Activated T-helper 17 cell treated with anti-CD3 and anti-CD28 coated beads, Interleukin-2, amount 50 U/mL, for 72 hours (primary cell): ENCODE measurements at regions not wholly inside any gene's neighbourhood (a gene's known extent, or its start where the extent isn't known, plus 50 kb on each side); places are given as distances from the start of the nearest gene placed in this dataset.
A peak's percentile ranks its signal among the peaks of the same experiment; 100 is the strongest.

Source experiments
- ATAC-seq: fragments of 150-1000 bp; cut with Tn5 transposase; replicated peaks from 2 replicates; pipeline ENCODE4 v1.10.0; 2021; ENCODE audit warnings: mild to moderate bottlenecking, moderate library complexity
- H3K27ac Mint-ChIP-seq: one replicate; pipeline ENCODE4 v1.8.0; 2022; ENCODE audit warnings: mixed read lengths
- H3K27me3 Mint-ChIP-seq: one replicate; pipeline ENCODE4 v1.8.0; 2022; ENCODE audit warnings: mixed read lengths
- H3K36me3 Mint-ChIP-seq: one replicate; pipeline ENCODE4 v1.8.0; 2022; ENCODE audit warnings: low read depth, mild to moderate bottlenecking, mixed read lengths
- H3K4me1 Mint-ChIP-seq: one replicate; pipeline ENCODE4 v1.8.0; 2022; ENCODE audit warnings: mixed read lengths
- H3K4me3 Mint-ChIP-seq: one replicate; pipeline ENCODE4 v1.8.0; 2022; ENCODE audit warnings: mild to moderate bottlenecking, mixed read lengths
- H3K9me3 Mint-ChIP-seq: one replicate; pipeline ENCODE4 v1.8.0; 2022; ENCODE audit warnings: mixed read lengths

DNA sequence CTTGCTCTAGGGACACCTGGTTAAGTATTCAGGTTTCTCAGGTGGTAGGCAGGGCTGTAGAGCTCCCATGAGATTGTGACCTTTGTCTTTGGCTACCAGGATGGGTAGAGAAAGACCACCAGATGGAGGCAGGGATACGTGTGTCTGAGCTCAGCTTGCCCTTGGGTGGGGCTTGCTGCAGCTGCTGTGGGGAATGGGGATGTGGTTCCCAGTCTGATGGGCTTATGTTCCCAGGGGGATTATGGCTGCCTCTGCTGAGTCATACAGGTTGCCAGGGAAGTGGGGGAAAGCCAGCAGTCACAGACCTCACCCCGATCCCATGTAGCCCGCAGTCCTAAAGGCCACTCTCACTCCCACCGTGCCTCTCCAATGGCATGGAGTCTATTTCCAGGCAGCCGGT lies 659.9 kb upstream of the KLF12 start:
- Mint-ChIP-seq H3K27me3 (peaks cover 26% of the 10 kb centered on the region), H3K9me3 (peaks cover 5% of the 10 kb centered on the region), H3K36me3 (no peaks in the 10 kb centered on the region), H3K27ac (no peak overlapping the region), H3K4me3 (no peak overlapping the region), H3K4me1 (no peaks in the 10 kb centered on the region)
- ATAC-seq: no peak

DNA sequence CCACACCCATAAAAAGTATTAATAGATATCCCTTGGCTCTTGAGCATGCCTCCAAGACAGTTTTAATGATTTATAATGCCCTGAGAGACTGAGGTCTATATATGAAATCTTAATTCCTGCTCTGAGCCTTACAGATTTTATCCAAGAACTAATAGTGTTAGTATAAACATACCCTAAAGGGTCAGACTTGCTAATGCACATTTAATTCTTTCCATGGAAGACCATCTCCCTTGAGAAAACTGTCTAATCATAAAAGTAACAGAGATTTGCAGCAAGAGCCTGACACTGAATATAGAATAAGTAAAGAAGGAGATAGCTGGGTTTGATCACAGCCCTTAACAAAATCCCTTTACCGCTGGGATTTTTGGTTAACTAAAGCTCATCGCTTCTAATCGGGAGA lies 650.8 kb upstream of the KLF12 start:
- no peaks in the 10 kb centered on the region for H3K36me3 Mint-ChIP-seq
- H3K27ac Mint-ChIP-seq: no peak overlapping the region
- no peak overlapping the region for H3K4me3 Mint-ChIP-seq
- no peaks in the 10 kb centered on the region for H3K9me3 Mint-ChIP-seq
- no peaks in the 10 kb centered on the region for H3K27me3 Mint-ChIP-seq
- ATAC-seq: no peak
- H3K4me1 Mint-ChIP-seq: no peaks in the 10 kb centered on the region

DNA sequence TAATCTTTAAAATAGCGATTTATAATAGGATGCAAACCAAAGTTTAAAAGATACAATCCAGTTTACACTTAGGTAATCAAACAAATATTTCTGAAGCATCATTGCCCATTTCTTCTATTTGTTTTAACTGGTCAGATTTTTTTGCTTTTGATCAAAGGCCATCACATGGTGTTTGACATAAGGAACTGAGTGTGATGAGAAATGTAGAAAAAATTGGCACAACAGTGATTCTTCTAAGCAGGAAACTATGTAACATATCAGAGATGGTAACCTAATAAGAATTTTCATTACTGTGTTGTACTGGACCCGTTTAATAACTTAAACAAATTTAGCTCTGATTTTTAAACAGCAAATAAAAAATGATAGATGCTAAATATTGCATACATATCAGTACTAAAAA lies 644.7 kb upstream of the KLF12 start:
- Mint-ChIP-seq H3K36me3 (no peaks in the 10 kb centered on the region), H3K27ac (no peak overlapping the region), H3K27me3 (peaks cover 8% of the 10 kb centered on the region), H3K9me3 (no peaks in the 10 kb centered on the region), H3K4me1 (no peaks in the 10 kb centered on the region), H3K4me3 (no peak overlapping the region)
- ATAC-seq: no peak

DNA sequence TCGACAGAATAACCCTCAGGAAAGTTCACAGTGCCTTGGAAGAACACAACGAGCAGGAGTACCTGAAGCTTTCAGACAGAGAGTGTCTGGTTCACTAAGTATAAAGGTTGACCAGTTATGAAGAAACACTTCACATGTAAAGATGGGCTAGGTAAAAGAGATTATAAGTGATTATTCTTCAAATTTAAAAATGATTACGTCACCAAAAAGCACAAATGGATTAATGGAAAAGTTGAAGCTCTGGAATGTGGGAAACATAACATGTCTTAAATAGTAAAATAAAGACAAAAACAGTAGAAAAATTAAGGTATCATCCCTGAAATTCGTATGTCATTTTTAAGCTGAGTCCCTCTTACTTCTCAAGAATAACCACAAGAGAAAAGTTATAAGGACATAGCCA lies 643.9 kb upstream of the KLF12 start:
- H3K4me1 Mint-ChIP-seq: no peaks in the 10 kb centered on the region
- peaks cover 12% of the 10 kb centered on the region for H3K27me3 Mint-ChIP-seq

DNA sequence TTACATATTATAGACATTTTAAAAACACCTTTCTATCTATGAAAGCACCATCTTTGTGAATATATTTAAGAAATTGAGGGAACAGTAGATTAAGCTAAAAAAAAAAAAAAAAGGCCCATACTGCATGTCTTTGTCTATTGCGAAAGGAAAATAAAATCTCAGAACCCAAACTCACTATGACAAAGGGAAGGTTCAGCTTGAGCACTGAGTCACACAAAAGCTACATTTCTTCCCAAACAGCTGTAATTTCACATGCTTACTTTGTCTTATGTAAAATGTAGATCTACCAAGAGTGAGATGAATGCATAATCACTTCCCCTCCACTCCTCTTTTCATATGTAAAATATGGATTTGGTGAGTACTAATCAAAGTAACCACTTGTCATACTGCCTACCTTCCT lies 640.1 kb upstream of the KLF12 start:
- Mint-ChIP-seq H3K36me3 (no peaks in the 10 kb centered on the region), H3K4me1 (no peaks in the 10 kb centered on the region), H3K9me3 (no peaks in the 10 kb centered on the region), H3K27ac (no peak overlapping the region), H3K27me3 (peaks cover 12% of the 10 kb centered on the region), H3K4me3 (no peak overlapping the region)
- ATAC-seq: no peak

More for the DNA sequence above, 643.9 kb upstream of the KLF12 start:
- H3K27ac Mint-ChIP-seq: no peak overlapping the region
- no peaks in the 10 kb centered on the region for H3K9me3 Mint-ChIP-seq
- no peak overlapping the region for H3K4me3 Mint-ChIP-seq
- no peak for ATAC-seq
- no peaks in the 10 kb centered on the region for H3K36me3 Mint-ChIP-seq

DNA sequence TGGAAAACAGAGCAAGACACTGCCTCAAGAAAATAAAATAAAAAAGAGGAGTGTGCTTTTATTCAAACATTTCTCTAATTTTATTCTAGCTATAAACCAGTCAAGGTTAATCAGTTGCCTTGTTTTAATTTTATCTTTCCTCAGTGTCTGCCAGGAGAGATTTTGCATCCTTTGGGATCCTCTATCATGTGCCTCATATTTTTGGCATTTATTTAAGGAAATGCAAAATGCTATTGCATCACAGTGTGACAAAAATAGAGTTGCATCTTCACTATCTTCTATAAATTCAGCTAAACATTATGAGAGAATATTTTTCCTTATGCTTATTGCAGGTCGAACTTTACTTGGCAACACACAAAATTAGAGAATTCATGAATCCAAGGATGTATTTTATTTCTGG lies 639.0 kb upstream of the KLF12 start:
- Mint-ChIP-seq H3K27ac (no peak overlapping the region), H3K9me3 (no peaks in the 10 kb centered on the region), H3K27me3 (peaks cover 12% of the 10 kb centered on the region), H3K36me3 (no peaks in the 10 kb centered on the region), H3K4me3 (no peak overlapping the region), H3K4me1 (no peaks in the 10 kb centered on the region)
- no peak for ATAC-seq

DNA sequence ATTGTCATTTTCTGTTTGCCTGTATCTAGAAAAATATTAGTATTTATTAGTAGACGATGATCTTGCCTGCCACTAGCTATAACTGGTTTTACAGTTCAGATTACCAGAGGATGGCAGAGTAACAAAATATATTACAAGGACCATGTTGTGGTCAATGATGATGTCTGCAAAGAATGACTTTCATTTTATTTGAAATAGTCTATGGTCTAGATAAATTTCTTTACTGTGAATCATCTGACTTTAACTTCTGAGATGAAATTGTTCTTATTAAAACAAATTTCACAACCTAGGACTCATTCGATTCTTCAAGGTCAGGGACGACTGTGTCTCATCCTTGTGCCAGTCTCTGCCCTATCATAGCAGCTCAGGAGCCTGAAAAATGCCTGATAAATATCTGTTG lies 637.8 kb upstream of the KLF12 start:
- Mint-ChIP-seq H3K9me3 (no peaks in the 10 kb centered on the region), H3K27ac (no peak overlapping the region), H3K4me1 (no peaks in the 10 kb centered on the region), H3K27me3 (peaks cover 12% of the 10 kb centered on the region), H3K4me3 (no peak overlapping the region), H3K36me3 (no peaks in the 10 kb centered on the region)
- ATAC-seq: no peak

DNA sequence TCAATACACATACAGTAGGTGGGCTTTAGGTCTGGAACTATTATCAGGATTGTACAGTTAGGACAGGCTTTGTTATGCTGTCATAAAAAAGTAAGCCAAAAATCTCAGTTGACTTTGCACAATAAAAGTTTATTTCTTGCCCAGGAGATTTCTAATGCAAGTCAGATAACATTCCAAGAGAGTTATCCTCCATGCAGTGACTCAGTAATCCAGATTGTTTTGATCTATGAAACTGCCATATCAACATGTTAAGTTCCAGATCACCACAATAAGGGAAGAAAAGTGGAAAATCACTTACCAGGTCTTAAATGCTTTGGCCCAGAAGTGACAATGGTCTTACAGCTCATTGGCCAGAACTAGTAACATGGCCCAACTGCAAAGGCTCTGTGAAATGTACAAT lies 636.2 kb upstream of the KLF12 start:
- H3K27ac Mint-ChIP-seq: no peak overlapping the region
- H3K36me3 Mint-ChIP-seq: no peaks in the 10 kb centered on the region
- H3K27me3 Mint-ChIP-seq: peaks cover 6% of the 10 kb centered on the region
- H3K4me3 Mint-ChIP-seq: no peak overlapping the region
- no peaks in the 10 kb centered on the region for H3K9me3 Mint-ChIP-seq
- ATAC-seq: no peak
- no peaks in the 10 kb centered on the region for H3K4me1 Mint-ChIP-seq

DNA sequence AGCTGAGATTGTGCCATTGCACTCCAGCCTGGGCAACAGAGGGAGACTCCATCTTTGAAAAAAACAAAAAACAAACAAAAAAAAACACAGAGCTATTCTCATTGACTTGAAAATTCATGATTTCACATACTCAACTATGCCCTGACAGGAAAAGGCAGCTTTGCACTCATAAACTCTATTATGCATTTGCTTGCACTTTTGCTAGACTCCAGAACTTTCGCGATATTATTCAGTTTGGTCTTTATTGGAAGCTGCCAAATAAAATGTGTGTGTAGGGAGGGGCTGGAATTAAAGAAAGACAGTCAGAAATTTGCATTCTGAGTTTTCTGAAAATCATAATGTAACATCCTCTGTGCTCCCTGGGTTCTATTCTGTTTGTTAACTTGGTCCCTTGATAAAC lies 635.1 kb upstream of the KLF12 start:
- Mint-ChIP-seq H3K27me3 (peaks cover 6% of the 10 kb centered on the region), H3K27ac (no peak overlapping the region), H3K4me3 (no peak overlapping the region), H3K36me3 (no peaks in the 10 kb centered on the region), H3K4me1 (no peaks in the 10 kb centered on the region), H3K9me3 (no peaks in the 10 kb centered on the region)
- no peak for ATAC-seq

DNA sequence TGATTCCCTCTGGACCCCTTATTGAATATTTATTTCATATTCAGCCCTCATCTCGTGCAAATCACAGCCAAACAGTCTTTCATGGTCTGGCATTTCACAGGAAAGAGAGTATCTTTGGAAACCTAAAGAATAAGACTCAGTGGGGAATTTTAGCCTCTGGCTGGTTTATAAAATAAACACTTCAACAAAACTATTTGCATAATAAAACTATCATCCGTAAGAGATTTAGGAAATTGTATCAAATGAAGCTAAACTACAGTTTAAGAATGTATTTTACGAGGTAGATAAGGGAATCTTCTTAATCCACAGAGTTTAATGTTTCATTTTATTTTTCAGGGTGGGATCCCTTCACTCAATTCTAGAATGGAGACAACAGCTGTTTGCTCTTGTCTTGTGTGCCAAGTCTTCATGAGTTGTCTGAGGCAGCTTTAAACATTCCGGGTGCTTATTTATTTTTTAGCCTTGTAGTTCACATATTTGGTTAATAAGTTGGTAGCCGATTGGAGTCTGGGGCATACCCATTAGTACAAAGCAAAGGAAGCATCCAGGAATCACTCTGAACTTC lies 634.4 kb upstream of the KLF12 start:
- no peaks in the 10 kb centered on the region for H3K4me1 Mint-ChIP-seq
- H3K4me3 Mint-ChIP-seq: no peak overlapping the region
- ATAC-seq: no peak
- H3K9me3 Mint-ChIP-seq: no peaks in the 10 kb centered on the region
- peaks cover 5% of the 10 kb centered on the region for H3K27me3 Mint-ChIP-seq
- H3K36me3 Mint-ChIP-seq: no peaks in the 10 kb centered on the region
- no peak overlapping the region for H3K27ac Mint-ChIP-seq

DNA sequence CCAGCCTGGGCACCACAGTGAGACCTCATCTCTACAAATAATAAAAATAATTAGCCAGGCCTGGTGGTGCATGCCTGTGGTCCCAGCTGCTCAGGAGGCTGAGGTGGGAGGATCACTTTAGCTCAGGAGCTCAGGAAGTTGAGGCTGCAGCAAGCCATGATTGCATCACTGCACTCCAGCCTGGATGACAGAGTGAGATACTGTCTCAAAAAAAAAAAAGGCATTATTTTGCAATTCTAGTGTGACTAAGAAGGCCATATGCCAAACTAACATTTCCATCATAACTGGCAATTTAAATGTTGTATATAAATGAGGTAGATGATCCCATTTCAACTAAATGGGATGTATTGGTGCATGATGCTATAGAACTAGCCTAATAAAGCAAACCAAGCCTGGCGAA lies 632.8 kb upstream of the KLF12 start:
- Mint-ChIP-seq H3K36me3 (no peaks in the 10 kb centered on the region), H3K4me1 (no peaks in the 10 kb centered on the region), H3K9me3 (no peaks in the 10 kb centered on the region), H3K4me3 (no peak overlapping the region), H3K27ac (no peak overlapping the region), H3K27me3 (peaks cover 4% of the 10 kb centered on the region)
- ATAC-seq: no peak

DNA sequence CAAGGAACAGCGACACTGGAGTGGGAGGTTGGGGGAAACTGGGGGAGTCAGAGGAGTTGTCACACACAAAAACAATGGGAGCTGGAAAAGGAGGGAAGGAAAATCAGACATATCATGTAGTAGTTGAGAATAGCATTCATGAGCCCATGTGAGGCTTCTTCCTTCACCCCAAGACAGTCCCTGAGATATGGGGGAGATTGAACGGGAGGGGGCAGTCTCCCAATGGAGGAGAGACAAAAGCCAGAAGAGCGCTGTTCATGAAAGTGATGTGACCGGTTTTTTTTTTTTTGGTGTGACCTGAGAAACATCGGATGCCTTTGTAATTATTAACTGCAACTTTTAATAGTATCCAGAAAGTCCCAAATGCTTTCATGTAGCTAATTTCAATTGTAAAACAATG lies 631.8 kb upstream of the KLF12 start:
- H3K4me3 Mint-ChIP-seq: no peak overlapping the region
- no peak overlapping the region for H3K27ac Mint-ChIP-seq
- no peaks in the 10 kb centered on the region for H3K9me3 Mint-ChIP-seq

DNA sequence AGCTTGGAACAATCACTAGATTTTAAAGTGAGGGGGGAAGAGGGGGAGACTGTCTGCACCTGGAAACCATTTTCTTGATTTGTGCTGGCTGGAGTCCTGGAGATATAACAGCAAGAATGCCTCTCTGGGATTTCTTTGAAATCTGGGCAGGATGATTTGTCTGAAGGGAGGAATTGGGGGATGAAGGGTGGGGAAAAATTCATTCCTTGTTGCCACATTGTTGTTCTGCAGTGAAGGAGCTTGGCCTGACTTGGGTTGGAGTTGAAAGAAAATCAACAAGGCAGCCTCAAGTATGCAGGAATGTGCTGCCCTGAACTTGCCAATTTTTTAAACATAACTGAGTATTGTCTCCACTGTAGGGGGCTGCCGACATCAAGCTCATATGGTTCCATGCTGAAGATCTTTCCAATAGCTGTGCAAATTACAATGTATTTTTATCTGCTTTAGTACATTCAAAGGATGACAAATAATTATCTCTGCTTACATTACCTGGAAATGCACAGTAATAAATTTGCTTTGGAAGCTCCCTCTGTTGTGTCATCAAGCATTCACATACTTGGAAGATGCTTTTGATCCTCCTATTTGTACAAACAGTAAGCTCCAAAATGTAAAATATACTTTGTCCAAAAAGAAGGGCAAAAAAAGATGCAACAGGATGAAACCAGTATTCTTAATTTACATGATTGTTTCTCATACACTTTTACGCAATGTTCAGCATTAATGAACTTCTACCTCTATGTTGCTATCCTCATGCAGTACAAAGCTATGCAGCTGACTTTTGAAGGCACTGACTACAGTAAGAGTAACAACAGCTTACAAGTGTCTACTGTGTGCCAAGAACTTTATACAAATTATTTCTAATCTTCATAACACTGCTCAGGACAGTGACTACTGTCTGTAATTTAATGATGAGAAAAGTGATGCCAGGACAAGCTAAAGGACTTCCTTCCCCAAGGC lies 627.9 kb upstream of the KLF12 start:
- Mint-ChIP-seq H3K27me3 (peaks cover 4% of the 10 kb centered on the region), H3K27ac (no peak overlapping the region), H3K4me3 (no peak overlapping the region), H3K9me3 (no peaks in the 10 kb centered on the region), H3K36me3 (no peaks in the 10 kb centered on the region), H3K4me1 (no peaks in the 10 kb centered on the region)
- no peak for ATAC-seq

More for the DNA sequence above, 631.8 kb upstream of the KLF12 start:
- peaks cover 4% of the 10 kb centered on the region for H3K27me3 Mint-ChIP-seq
- no peaks in the 10 kb centered on the region for H3K4me1 Mint-ChIP-seq
- no peak for ATAC-seq
- H3K36me3 Mint-ChIP-seq: no peaks in the 10 kb centered on the region

DNA sequence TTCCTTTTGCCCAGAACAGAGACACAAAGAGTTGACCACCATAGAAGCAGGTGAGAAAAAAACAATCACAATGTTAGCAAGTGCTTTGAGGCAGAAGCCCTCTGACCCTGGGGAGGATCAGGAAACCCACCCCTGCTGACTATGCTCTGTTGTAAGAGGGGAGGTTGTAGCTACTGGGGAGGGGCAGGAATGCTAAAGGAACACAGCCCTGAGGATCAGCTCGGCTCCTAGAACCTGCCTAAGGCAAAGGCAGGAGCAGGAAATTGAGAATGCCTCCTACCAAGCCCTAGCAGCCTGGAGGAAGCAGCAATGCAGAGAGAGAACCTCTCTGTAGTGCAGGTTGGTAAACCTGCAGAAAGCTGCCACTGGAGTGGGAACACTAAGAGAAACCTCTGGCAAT lies 624.0 kb upstream of the KLF12 start:
- Mint-ChIP-seq H3K27ac (no peak overlapping the region), H3K9me3 (no peaks in the 10 kb centered on the region), H3K4me3 (no peak overlapping the region), H3K4me1 (no peaks in the 10 kb centered on the region), H3K36me3 (no peaks in the 10 kb centered on the region), H3K27me3 (peaks cover 4% of the 10 kb centered on the region)
- no peak for ATAC-seq

DNA sequence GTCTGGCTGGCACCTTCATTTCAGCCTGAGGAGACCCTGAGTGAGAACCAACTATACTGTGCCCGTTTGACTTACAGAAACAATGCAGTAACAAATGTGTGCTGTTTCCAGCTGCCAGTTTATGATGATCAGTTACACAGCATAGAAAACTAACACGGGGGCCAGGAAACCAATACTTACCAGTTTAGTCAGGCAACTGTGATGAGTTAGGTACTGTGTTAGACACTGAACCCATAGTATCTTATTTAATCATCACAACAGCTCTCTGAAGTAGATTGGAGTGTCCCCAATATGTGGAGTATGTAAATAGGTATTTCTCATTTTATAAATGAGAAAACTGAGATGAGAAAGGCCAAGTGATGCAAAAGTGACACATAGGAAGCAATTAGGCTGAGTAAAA lies 620.9 kb upstream of the KLF12 start:
- peak; percentile 80 for ATAC-seq
- H3K27ac Mint-ChIP-seq: no peak overlapping the region

More for the DNA sequence above, 620.9 kb upstream of the KLF12 start:
- no peaks in the 10 kb centered on the region for H3K9me3 Mint-ChIP-seq
- H3K36me3 Mint-ChIP-seq: no peaks in the 10 kb centered on the region
- peaks cover 4% of the 10 kb centered on the region for H3K27me3 Mint-ChIP-seq
- H3K4me3 Mint-ChIP-seq: no peak overlapping the region
- no peaks in the 10 kb centered on the region for H3K4me1 Mint-ChIP-seq
